ENCODE measurements at regions not wholly inside any gene's neighbourhood (a gene's known extent, or its start where the extent isn't known, plus 50 kb on each side); places are given as distances from the start of the nearest gene placed in this dataset.

DNA sequence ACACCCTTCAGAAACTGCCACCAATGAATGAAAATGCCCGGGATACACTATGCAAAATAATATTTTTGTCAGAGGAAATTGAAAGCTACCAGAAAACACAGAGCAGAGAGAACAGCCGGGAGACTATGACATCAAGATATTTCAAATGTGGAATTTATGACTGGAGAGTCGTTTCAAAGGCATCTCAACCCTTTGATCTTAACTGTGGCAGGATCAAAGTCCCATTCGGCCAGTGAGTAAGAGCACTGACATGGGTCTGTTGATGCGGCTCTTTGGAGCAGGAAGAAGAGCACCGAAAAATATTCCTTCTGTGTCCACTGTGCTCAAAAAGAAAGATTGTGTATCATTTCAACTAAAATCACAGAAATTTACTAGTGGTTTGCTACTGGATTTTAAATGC lies 201.9 kb downstream of the RFC3 start:
- Histone ChIP-seq H3K56ac (ENCODE audit: insufficient read length, low read depth, low read length) (no peak overlapping the region), H3K23ac (ENCODE audit: insufficient read length, low read depth, low read length) (no peak overlapping the region), H4K8ac (replicated peaks; ENCODE audit: insufficient read length, low read depth, low read length) (no peak overlapping the region), H4K20me1 (ENCODE audit: control insufficient read depth, insufficient read depth, insufficient read length) (no peaks in the 10 kb centered on the region), H3K18ac (ENCODE audit: insufficient read length, low read depth, low read length) (no peak overlapping the region), H3K9me3 (ENCODE audit: control insufficient read depth, low read depth, low read length) (no peaks in the 10 kb centered on the region), H2BK120ac (ENCODE audit: low read depth, low read length, poor library complexity, severe bottlenecking) (no peak overlapping the region), H2BK5ac (ENCODE audit: insufficient read length, low read length) (no peak overlapping the region), H3K14ac (ENCODE audit: insufficient read depth, low read length) (no peak overlapping the region), H3K4ac (ENCODE audit: low read depth, low read length) (no peak overlapping the region), H3K23me2 (ENCODE audit: insufficient read length, low read depth, low read length, poor library complexity, severe bottlenecking) (no peaks in the 10 kb centered on the region), H3K27ac (ENCODE audit: insufficient read length, low read depth, low read length) (no peak overlapping the region), H3K9ac (ENCODE audit: extremely low read depth, insufficient read length, low read length) (no peak overlapping the region), H2BK15ac (ENCODE audit: low read depth, low read length) (no peak overlapping the region), H3K27me3 (ENCODE audit: insufficient read depth, low read length) (no peaks in the 10 kb centered on the region), H4K91ac (ENCODE audit: insufficient read length, low read depth, low read length) (no peak overlapping the region), H2BK12ac (ENCODE audit: insufficient read length, low read depth, low read length) (no peak overlapping the region), H3K4me2 (ENCODE audit: insufficient read depth, insufficient read length, low read length) (no peak overlapping the region), H2BK20ac (ENCODE audit: low read depth, low read length, poor library complexity, severe bottlenecking) (no peak overlapping the region), H3T11ph (ENCODE audit: low read length) (no peak overlapping the region), H4K5ac (ENCODE audit: insufficient read length, low read depth, low read length) (no peak overlapping the region), H2AFZ (ENCODE audit: low read length) (no peak overlapping the region), H3K4me1 (ENCODE audit: insufficient read depth, low read length) (no peaks in the 10 kb centered on the region), H3K79me1 (ENCODE audit: insufficient read depth, low read depth, low read length, poor library complexity, severe bottlenecking) (no peaks in the 10 kb centered on the region), H3K79me2 (ENCODE audit: insufficient read depth, low read length) (no peaks in the 10 kb centered on the region), H2AK5ac (ENCODE audit: insufficient read length, low read length) (no peak overlapping the region)
- Mint-ChIP-seq H3K36me3 (ENCODE audit: insufficient read depth in 1 of 3, low read depth in 3 of 3) (peaks cover 0 to 7% (median 0%) of the 10 kb centered on the region in 3 experiments; a peak in 5 of 7 replicates), H3K27me3 (ENCODE audit: low read depth) (no peaks in the 10 kb centered on the region), H3K9me3 (peaks cover 10 to 13% of the 10 kb centered on the region in 2 experiments; a peak in 4 of 5 replicates), H3K27ac (no peak overlapping the region), H3K4me1 (no peaks in the 10 kb centered on the region), H3K4me3 (no peak overlapping the region)
- no CpG with 5 or more reads among the region's 6 CpGs for WGBS (ENCODE audit: extremely low coverage, insufficient read length, low lambda C conversion rate)
- DNase-seq = no peak
- TF ChIP-seq, protein P1, sequence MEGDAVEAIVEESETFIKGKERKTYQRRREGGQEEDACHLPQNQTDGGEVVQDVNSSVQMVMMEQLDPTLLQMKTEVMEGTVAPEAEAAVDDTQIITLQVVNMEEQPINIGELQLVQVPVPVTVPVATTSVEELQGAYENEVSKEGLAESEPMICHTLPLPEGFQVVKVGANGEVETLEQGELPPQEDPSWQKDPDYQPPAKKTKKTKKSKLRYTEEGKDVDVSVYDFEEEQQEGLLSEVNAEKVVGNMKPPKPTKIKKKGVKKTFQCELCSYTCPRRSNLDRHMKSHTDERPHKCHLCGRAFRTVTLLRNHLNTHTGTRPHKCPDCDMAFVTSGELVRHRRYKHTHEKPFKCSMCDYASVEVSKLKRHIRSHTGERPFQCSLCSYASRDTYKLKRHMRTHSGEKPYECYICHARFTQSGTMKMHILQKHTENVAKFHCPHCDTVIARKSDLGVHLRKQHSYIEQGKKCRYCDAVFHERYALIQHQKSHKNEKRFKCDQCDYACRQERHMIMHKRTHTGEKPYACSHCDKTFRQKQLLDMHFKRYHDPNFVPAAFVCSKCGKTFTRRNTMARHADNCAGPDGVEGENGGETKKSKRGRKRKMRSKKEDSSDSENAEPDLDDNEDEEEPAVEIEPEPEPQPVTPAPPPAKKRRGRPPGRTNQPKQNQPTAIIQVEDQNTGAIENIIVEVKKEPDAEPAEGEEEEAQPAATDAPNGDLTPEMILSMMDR (conservative IDR thresholded peaks at IDR 0.05) = no peak

All from H9 (cell line).